Activated CD8-positive, alpha-beta T cell treated with anti-CD3 and anti-CD28 coated beads for 36 hours (primary cell): ENCODE measurements at regions not wholly inside any gene's neighbourhood (a gene's known extent, or its start where the extent isn't known, plus 50 kb on each side); places are given as distances from the start of the nearest gene placed in this dataset.
"Not testable (repeated sequence)": the region's sequence is repeated elsewhere in the genome, so short reads cannot be mapped to it uniquely, and the experiment has no call there.

Experiments
- ATAC-seq: fragments of 200-7000 bp; cut with Tn5 transposase; one replicate; pipeline ENCODE4 v1.10.0; 2021; ENCODE audit warnings: mild to moderate bottlenecking, moderate library complexity
- CTCF ChIA-PET: fragments of 350-600 bp; sonication (Branson Sonifier 250); formaldehyde crosslinking; loops from one replicate; lab custom pipeline; 2021; ENCODE audit warnings: antibody characterized with exemption; lab: Charles Lee
- POLR2A ChIA-PET: fragments of 350-600 bp; sonication (Branson Sonifier 250); formaldehyde crosslinking; loops from one replicate; lab custom pipeline; 2021; ENCODE audit warnings: antibody characterized with exemption; lab: Charles Lee
- DNase-seq: peaks from one replicate; pipeline ENCODE4 v3.0.0-alpha.2; 2020
- H3K27ac Mint-ChIP-seq: one replicate; pipeline ENCODE4 v1.8.0; 2021; ENCODE audit warnings: mild to moderate bottlenecking, mixed read lengths
- H3K27me3 Mint-ChIP-seq: one replicate; pipeline ENCODE4 v1.8.0; 2021; ENCODE audit warnings: mixed read lengths
- H3K36me3 Mint-ChIP-seq: one replicate; pipeline ENCODE4 v1.8.0; 2021; ENCODE audit warnings: low read depth, mixed read lengths
- H3K4me1 Mint-ChIP-seq: one replicate; pipeline ENCODE4 v1.8.0; 2021; ENCODE audit warnings: low read depth, mixed read lengths
- H3K4me3 Mint-ChIP-seq: one replicate; pipeline ENCODE4 v1.8.0; 2021; ENCODE audit warnings: mild to moderate bottlenecking, moderate library complexity, mixed read lengths
- H3K9me3 Mint-ChIP-seq: one replicate; pipeline ENCODE4 v1.8.0; 2021; ENCODE audit warnings: mixed read lengths
- CTCF ChIP-seq: fragments of 200-600 bp; IDR thresholded peaks from one replicate; pipeline ENCODE4 v1.8.0; 2022; ENCODE audit warnings: antibody characterized with exemption, mild to moderate bottlenecking
- intact Hi-C: fragments of 100-400 bp; cut with micrococcal nuclease; formaldehyde crosslinking; loops from one replicate; pipeline ENCODE4 v1.10.0; 2022

- no peak overlapping the region for H3K4me3 Mint-ChIP-seq
- ChIA-PET POLR2A (interaction anchor here (0.6 kb wide), 1 partner anchor 41 kb away, joined by 3 read pairs; no protein-coding TSS in a partner anchor), CTCF (no interaction called here)
Observed at GRCh38 chr12:131408484-131408883, 302.4 kb upstream of the SFSWAP start.

GRCh38 chr12:131409211-131409610 lies 301.7 kb upstream of the SFSWAP start:
- ChIA-PET CTCF (no interaction called here), POLR2A (interaction anchor here (0.6 kb wide), 1 partner anchor 41 kb away, joined by 3 read pairs; no protein-coding TSS in a partner anchor)
- Mint-ChIP-seq H3K27me3 (peaks cover 1% of the 10 kb centered on the region), H3K36me3 (no peaks in the 10 kb centered on the region), H3K4me1 (no peaks in the 10 kb centered on the region), H3K4me3 (no peak overlapping the region), H3K9me3 (no peaks in the 10 kb centered on the region), H3K27ac (no peak overlapping the region)
- intact Hi-C loops = no loop called here
- DNase-seq = no peak
- ATAC-seq = no peak
- TF ChIP-seq CTCF = no peak

More at GRCh38 chr12:131408484-131408883, 302.4 kb upstream of the SFSWAP start:
- Mint-ChIP-seq H3K27me3 (peaks cover 1% of the 10 kb centered on the region), H3K27ac (no peak overlapping the region), H3K9me3 (no peaks in the 10 kb centered on the region), H3K36me3 (no peaks in the 10 kb centered on the region), H3K4me1 (no peaks in the 10 kb centered on the region)
- ATAC-seq (no peak), DNase-seq (no peak)
- intact Hi-C loops = no loop called here
- no peak for TF ChIP-seq CTCF

GRCh38 chr12:131411827-131412226 lies 299.1 kb upstream of the SFSWAP start:
- H3K4me1 Mint-ChIP-seq, H3K4me3 Mint-ChIP-seq, ATAC-seq, CTCF ChIA-PET, H3K9me3 Mint-ChIP-seq, DNase-seq, H3K36me3 Mint-ChIP-seq, intact Hi-C loops, H3K27ac Mint-ChIP-seq, POLR2A ChIA-PET, H3K27me3 Mint-ChIP-seq: not testable (repeated sequence)

GRCh38 chr12:131413006-131413405 lies 297.9 kb upstream of the SFSWAP start:
- DNase-seq (no peak), ATAC-seq (no peak)
- ChIA-PET POLR2A (no interaction called here), CTCF (no interaction called here)
- H3K27ac Mint-ChIP-seq = no peak overlapping the region
- H3K9me3 Mint-ChIP-seq = no peaks in the 10 kb centered on the region
- intact Hi-C loops = no loop called here
- no peaks in the 10 kb centered on the region for H3K4me1 Mint-ChIP-seq
- no peak overlapping the region for H3K4me3 Mint-ChIP-seq
- TF ChIP-seq CTCF = no peak
- H3K36me3 Mint-ChIP-seq = no peaks in the 10 kb centered on the region
- no peaks in the 10 kb centered on the region for H3K27me3 Mint-ChIP-seq

GRCh38 chr12:131413471-131413870 lies 297.4 kb upstream of the SFSWAP start:
- H3K9me3 Mint-ChIP-seq = no peaks in the 10 kb centered on the region
- H3K27me3 Mint-ChIP-seq = no peaks in the 10 kb centered on the region
- no peak overlapping the region for H3K4me3 Mint-ChIP-seq
- intact Hi-C loops = no loop called here
- TF ChIP-seq CTCF = no peak
- CTCF ChIA-PET = no interaction called here
- H3K27ac Mint-ChIP-seq = no peak overlapping the region
- ATAC-seq = no peak
- no peaks in the 10 kb centered on the region for H3K4me1 Mint-ChIP-seq
- POLR2A ChIA-PET = no interaction called here
- no peak for DNase-seq
- no peaks in the 10 kb centered on the region for H3K36me3 Mint-ChIP-seq

GRCh38 chr12:131414155-131414922 lies 296.6 kb upstream of the SFSWAP start:
- POLR2A ChIA-PET, DNase-seq, H3K4me3 Mint-ChIP-seq, intact Hi-C loops, H3K4me1 Mint-ChIP-seq, H3K9me3 Mint-ChIP-seq, ATAC-seq, H3K27me3 Mint-ChIP-seq, CTCF ChIA-PET, H3K27ac Mint-ChIP-seq, H3K36me3 Mint-ChIP-seq: not testable (repeated sequence)
